ENCODE measurements at regions not wholly inside any gene's neighbourhood (a gene's known extent, or its start where the extent isn't known, plus 50 kb on each side); places are given as distances from the start of the nearest gene placed in this dataset.

- no peak overlapping the region for H3K4me3 ChIP-seq (ENCODE audit: control insufficient read depth in 2 of 3, extremely low read depth in 1 of 3, insufficient read depth in 2 of 3, low read depth in 1 of 3, low read length in 3 of 3)
- no peaks in the 10 kb centered on the region for H3K9me1 ChIP-seq (ENCODE audit: control insufficient read depth, extremely low read depth, insufficient read depth, low read length)
- peaks cover 2% of the 10 kb centered on the region for H3K4me1 ChIP-seq (ENCODE audit: control insufficient read depth, extremely low read depth, insufficient read depth, low read length)
- no peaks in the 10 kb centered on the region for H3K36me3 ChIP-seq (ENCODE audit: control insufficient read depth in 2 of 2, extremely low read depth in 1 of 2, insufficient read depth in 2 of 2, low read length in 2 of 2)
- no peak for DNase-seq (ENCODE audit: low read depth, low spot score)
- no peak overlapping the region for H2AFZ ChIP-seq (ENCODE audit: control insufficient read depth, low read length)
- H3K9me3 ChIP-seq (ENCODE audit: control insufficient read depth, low read depth, low read length): no peaks in the 10 kb centered on the region
- TF ChIP-seq EZH2 (IDR thresholded peaks at IDR 0.05; ENCODE audit: low read length): no peak
- TF ChIP-seq CTCF (optimal IDR thresholded peaks at IDR 0.05 in 1 of 3, IDR thresholded peaks at IDR 0.05 in 1 of 3, conservative IDR thresholded peaks at IDR 0.05 in 1 of 3; ENCODE audit: extremely low read depth in 1 of 3, insufficient read depth in 2 of 3, low read length in 3 of 3): no peak
- H3K79me2 ChIP-seq (ENCODE audit: control insufficient read depth, insufficient read depth, low read length): no peaks in the 10 kb centered on the region
- no peak overlapping the region for H3K9ac ChIP-seq (ENCODE audit: control insufficient read depth, extremely low read depth, insufficient read depth, low read length)
- no peaks in the 10 kb centered on the region for H4K20me1 ChIP-seq (ENCODE audit: control insufficient read depth, extremely low read depth, insufficient read depth, low read length)
- no peaks in the 10 kb centered on the region for H3K27me3 ChIP-seq (ENCODE audit: control insufficient read depth, extremely low read depth, insufficient read depth, low read length)
- no peak for FAIRE-seq
- no peak overlapping the region for H3K27ac ChIP-seq (ENCODE audit: control insufficient read depth, insufficient read depth, low read length)
- dilution Hi-C loops (cut with MboI; ENCODE audit: extremely low pct_ligation_motif_present, low sequenced_read_pairs): no loop called here
- no peak overlapping the region for H3K4me2 ChIP-seq (ENCODE audit: control insufficient read depth, extremely low read depth, insufficient read depth, low read depth, low read length)
Observed at GRCh38 chr3:78026318-78026828, 986.5 kb downstream of the ROBO2 start.

GRCh38 chr3:78029775-78030174 is 989.9 kb downstream of the ROBO2 start:
- H3K27ac ChIP-seq (ENCODE audit: control insufficient read depth, insufficient read depth, low read length): no peak overlapping the region
- DNase-seq (ENCODE audit: low read depth, low spot score): no peak
- no peak overlapping the region for H3K4me2 ChIP-seq (ENCODE audit: control insufficient read depth, extremely low read depth, insufficient read depth, low read depth, low read length)
- H3K9me3 ChIP-seq (ENCODE audit: control insufficient read depth, low read depth, low read length): no peaks in the 10 kb centered on the region
- no peaks in the 10 kb centered on the region for H3K4me1 ChIP-seq (ENCODE audit: control insufficient read depth, extremely low read depth, insufficient read depth, low read length)
- H3K79me2 ChIP-seq (ENCODE audit: control insufficient read depth, insufficient read depth, low read length): no peaks in the 10 kb centered on the region
- no peaks in the 10 kb centered on the region for H3K9me1 ChIP-seq (ENCODE audit: control insufficient read depth, extremely low read depth, insufficient read depth, low read length)
- TF ChIP-seq EZH2 (IDR thresholded peaks at IDR 0.05; ENCODE audit: low read length) (no peak), CTCF (optimal IDR thresholded peaks at IDR 0.05 in 1 of 3, IDR thresholded peaks at IDR 0.05 in 1 of 3, conservative IDR thresholded peaks at IDR 0.05 in 1 of 3; ENCODE audit: extremely low read depth in 1 of 3, insufficient read depth in 2 of 3, low read length in 3 of 3) (no peak)
- no peak overlapping the region for H3K9ac ChIP-seq (ENCODE audit: control insufficient read depth, extremely low read depth, insufficient read depth, low read length)
- H3K36me3 ChIP-seq (ENCODE audit: control insufficient read depth in 2 of 2, extremely low read depth in 1 of 2, insufficient read depth in 2 of 2, low read length in 2 of 2): no peaks in the 10 kb centered on the region
- no peaks in the 10 kb centered on the region for H4K20me1 ChIP-seq (ENCODE audit: control insufficient read depth, extremely low read depth, insufficient read depth, low read length)
- H2AFZ ChIP-seq (ENCODE audit: control insufficient read depth, low read length): no peak overlapping the region
- H3K4me3 ChIP-seq (ENCODE audit: control insufficient read depth in 2 of 3, extremely low read depth in 1 of 3, insufficient read depth in 2 of 3, low read depth in 1 of 3, low read length in 3 of 3): no peak overlapping the region
- dilution Hi-C loops (cut with MboI; ENCODE audit: extremely low pct_ligation_motif_present, low sequenced_read_pairs): no loop called here
- no peak for FAIRE-seq
- no peaks in the 10 kb centered on the region for H3K27me3 ChIP-seq (ENCODE audit: control insufficient read depth, extremely low read depth, insufficient read depth, low read length)

All from keratinocyte (primary cell).